Body of pancreas (tissue), 4 donors: ENCODE measurements at regions not wholly inside any gene's neighbourhood (a gene's known extent, or its start where the extent isn't known, plus 50 kb on each side); places are given as distances from the start of the nearest gene placed in this dataset.

ENCODE experiments used
- CTCF ChIP-seq, 7 experiments: fragments of 450-650 bp in 4 of 7; fragments of 200-600 bp in 3 of 7; sonication (generic) in 3 of 7; IDR thresholded peaks; one replicate each; pipeline ENCODE4 v1.5.1; 2016 to 2019; ENCODE audit warnings: antibody characterized with exemption in 7 of 7
- POLR2A ChIP-seq, 3 donors: fragments of 450-650 bp; IDR thresholded peaks; one replicate each; pipeline ENCODE4 v1.6.1; 2016; ENCODE audit warnings: antibody characterized with exemption in 3 of 3, mild to moderate bottlenecking in 2 of 3

GRCh38 chr5:3658929-3659328 is 63.3 kb downstream of the IRX1 start:
- TF ChIP-seq CTCF (IDR thresholded peaks at IDR 0.05): no peak
- no peak for TF ChIP-seq POLR2A (IDR thresholded peaks at IDR 0.05)
